AG10803 (cell line): ENCODE measurements at regions not wholly inside any gene's neighbourhood (a gene's known extent, or its start where the extent isn't known, plus 50 kb on each side); places are given as distances from the start of the nearest gene placed in this dataset.

Experiments
- DNase-seq: peaks from one replicate; pipeline ENCODE4 v3.0.0; 2010; ENCODE audit warnings: low read depth
- H3K4me3 ChIP-seq: 2 replicates; pipeline ENCODE4 v1.5.1; 2011; ENCODE audit warnings: mild to moderate bottlenecking, low read length, control low read depth
- TF ChIP-seq, protein P1 (sequence below): conservative IDR thresholded peaks from 2 replicates; pipeline ENCODE4 v1.5.1; 2011; ENCODE audit warnings: mild to moderate bottlenecking, low read length, control low read depth, inconsistent platforms

DNA sequence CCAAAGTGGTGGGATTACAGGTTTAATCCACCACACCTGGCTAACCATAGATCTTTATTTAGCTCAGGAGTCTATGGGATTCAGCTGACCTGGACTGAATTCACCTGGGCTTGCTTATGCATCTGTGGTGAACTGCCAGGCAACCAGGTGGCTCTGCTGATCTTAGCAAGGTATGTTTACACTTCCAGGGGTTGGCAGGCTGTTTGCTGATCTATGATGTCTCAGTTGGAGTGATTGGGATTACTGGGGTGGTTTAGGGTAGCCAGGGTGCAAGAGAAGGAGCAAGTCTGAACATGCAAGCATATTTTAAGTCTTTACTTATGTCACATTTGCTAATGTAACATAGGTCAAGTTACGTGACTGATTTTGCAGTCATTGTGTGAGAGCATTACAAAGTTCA lies 63.6 kb upstream of the JAK2 start:
- TF ChIP-seq, protein P1, sequence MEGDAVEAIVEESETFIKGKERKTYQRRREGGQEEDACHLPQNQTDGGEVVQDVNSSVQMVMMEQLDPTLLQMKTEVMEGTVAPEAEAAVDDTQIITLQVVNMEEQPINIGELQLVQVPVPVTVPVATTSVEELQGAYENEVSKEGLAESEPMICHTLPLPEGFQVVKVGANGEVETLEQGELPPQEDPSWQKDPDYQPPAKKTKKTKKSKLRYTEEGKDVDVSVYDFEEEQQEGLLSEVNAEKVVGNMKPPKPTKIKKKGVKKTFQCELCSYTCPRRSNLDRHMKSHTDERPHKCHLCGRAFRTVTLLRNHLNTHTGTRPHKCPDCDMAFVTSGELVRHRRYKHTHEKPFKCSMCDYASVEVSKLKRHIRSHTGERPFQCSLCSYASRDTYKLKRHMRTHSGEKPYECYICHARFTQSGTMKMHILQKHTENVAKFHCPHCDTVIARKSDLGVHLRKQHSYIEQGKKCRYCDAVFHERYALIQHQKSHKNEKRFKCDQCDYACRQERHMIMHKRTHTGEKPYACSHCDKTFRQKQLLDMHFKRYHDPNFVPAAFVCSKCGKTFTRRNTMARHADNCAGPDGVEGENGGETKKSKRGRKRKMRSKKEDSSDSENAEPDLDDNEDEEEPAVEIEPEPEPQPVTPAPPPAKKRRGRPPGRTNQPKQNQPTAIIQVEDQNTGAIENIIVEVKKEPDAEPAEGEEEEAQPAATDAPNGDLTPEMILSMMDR, result no peak

DNA sequence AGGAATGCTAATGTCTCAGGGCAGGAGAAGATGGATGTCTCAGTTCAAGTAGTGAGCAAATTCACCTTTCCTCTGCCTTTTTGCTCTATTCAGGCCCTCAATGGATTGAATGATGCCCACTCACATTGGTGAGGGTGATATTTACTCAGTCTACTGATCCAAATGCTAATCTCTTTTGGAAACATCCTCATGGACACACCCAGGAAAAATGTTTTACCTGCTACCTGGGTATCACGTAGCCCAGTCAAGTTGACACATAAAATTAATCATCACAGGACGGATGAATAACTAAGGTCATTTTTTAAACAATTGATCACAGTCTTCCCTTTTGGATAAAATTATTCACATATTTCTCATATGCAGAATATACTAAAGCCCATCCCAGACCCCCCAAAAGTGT lies 63.0 kb upstream of the JAK2 start:
- no peak for DNase-seq
- H3K4me3 ChIP-seq, result no peak overlapping the region
- TF ChIP-seq, protein P1, result no peak

More for the DNA sequence above, 63.6 kb upstream of the JAK2 start:
- no peak for DNase-seq
- H3K4me3 ChIP-seq, result no peak overlapping the region

DNA sequence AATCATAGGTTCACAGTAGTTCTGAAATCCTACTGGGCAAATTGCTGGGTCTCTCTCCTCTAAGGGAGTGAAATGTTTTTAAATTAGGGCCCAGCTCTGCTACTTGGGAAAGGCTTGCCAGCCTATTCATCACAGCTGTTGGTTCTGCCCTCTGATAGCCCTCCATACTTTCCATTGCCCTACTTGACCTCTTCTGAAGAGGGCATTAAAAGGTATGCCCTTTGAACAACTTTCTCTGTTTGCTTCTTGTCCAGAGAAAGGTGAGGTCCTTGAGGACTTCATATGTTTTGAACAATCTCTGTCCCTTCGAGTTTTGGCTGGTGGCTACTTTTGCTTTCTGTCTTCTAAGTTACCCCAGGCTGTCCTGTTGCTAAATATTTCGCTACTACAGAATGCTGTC lies 62.3 kb upstream of the JAK2 start:
- TF ChIP-seq, protein P1, result no peak
- no peak overlapping the region for H3K4me3 ChIP-seq
- no peak for DNase-seq

DNA sequence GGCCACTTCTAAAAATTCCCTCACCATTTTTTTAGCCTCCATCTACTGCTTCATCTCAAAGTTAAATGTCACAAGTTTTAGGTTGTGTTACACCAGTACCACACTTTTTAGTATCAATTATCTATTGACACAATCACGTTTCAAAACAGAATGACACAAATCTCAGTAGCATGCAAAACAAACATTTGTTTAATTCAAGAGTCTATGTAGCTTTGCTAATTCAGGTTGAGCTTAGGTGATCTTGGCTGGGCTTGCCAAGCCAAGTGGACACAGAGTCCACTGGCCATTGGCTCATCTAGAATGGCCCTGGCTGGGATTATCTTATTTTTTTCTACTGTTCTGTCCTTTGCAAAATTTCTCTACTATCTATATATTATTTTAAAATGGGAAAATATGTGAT lies 61.9 kb upstream of the JAK2 start:
- no peak overlapping the region for H3K4me3 ChIP-seq
- TF ChIP-seq, protein P1, result no peak
- DNase-seq, result no peak

DNA sequence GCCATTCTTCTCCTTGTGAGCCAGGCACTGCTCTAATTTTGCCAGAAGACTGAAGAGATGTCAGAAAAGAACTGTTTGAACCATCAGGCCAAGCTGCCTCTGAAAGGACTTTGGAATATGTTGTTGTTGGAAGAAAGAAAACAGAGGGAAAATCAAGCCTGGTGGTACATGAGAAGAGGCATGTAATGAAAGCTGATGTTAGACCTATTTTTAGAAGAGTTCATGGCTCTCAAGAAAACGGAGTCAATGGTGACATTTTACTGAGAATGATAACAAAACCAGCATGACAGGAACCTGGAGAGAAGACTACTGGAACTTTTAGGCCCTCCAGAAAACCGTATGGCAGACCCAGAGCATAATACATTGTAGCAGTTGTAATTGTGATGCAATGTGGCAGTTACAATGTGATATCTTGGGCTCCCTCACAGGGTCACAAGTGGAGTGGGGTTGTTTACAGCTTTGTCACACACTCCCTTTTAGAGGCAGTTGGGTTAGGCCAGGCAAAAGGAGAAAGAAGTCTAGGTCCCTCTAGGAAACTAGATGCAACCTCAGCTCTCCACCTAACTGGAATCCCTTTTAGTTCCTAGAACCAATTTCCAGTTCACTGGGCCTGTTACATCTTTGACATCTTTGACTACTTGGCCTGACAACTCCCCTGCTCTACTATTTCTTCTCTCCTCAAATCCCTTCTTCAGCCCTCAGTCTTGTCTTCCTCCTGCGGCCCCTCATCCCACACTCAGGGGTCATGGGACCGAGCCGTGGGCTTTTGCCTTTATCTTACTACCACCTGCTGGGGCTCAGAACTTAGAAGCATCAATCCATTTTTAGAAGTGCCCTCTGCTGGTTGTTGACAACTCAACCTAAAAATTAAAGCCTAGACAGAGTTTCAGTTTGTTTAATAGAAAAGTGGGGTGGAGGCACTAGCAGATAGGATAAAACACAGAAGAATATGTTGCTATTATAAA lies 61.2 kb upstream of the JAK2 start:
- TF ChIP-seq, protein P1, result peak; percentile 55
- DNase-seq, result peak; percentile 20

DNA sequence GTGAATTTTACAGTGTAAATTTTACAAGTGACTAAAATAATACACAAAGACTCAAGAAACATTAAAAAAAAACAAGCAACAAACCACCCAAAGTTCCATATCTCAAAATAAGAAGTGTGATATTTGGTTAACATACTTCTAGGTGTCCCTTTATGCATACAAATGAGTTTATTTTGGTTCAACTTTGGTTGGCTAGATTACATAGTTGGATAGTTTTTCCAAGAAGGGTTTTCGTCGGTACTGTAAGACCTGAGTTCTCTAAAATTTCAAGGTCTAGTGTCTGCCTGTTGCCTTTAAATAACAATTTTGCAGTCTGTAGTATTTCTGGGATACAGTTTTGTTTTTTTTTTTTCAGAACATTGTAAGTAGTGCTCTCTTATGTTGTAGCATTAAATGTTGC lies 58.8 kb upstream of the JAK2 start:
- TF ChIP-seq, protein P1, result no peak
- H3K4me3 ChIP-seq, result no peak overlapping the region
- no peak for DNase-seq

More for the DNA sequence above, 61.2 kb upstream of the JAK2 start:
- H3K4me3 ChIP-seq, result no peak overlapping the region

DNA sequence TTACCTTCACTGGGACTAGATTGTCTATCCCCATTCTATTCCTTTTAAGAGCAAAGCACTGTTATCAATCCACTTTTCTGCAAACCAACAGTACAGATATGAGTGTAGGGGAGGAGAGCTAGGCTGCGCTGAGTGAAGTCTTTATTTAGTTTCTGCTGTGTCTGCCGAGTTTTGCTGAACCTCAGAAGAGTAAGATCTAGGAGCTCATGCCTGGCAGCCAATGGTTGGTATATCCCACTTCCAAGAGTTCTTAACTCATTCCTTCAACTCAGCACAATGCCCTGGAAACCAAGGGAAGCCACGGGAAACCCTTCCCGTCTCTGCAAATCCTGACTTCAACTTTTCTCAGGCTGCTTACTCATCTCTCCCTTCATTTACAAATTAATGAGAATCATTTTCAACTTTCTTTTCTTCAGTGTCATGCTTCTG lies 58.0 kb upstream of the JAK2 start:
- peak; percentile 16 for DNase-seq
- H3K4me3 ChIP-seq, result no peak overlapping the region
- TF ChIP-seq, protein P1, result no peak
